Neural progenitor cell (in vitro differentiated cells): ENCODE measurements at regions not wholly inside any gene's neighbourhood (a gene's known extent, or its start where the extent isn't known, plus 50 kb on each side); places are given as distances from the start of the nearest gene placed in this dataset.

Source experiments
- CTCF ChIP-seq: fragments of 200-600 bp; sonication (generic); IDR thresholded peaks from 2 replicates; pipeline ENCODE4 v1.5.1; 2017; ENCODE audit warnings: antibody characterized with exemption, mild to moderate bottlenecking
- EZH2 ChIP-seq: fragments of 200-600 bp; sonication (generic); IDR thresholded peaks from 2 replicates; pipeline ENCODE4 v1.6.1; 2017; ENCODE audit warnings: antibody characterized with exemption, mild to moderate bottlenecking, moderate library complexity
- EZH2phosphoT487 ChIP-seq: fragments of 200-600 bp; sonication (generic); IDR thresholded peaks from 2 replicates; pipeline ENCODE4 v1.6.1; 2017; ENCODE audit warnings: antibody characterized with exemption

- no peak for TF ChIP-seq CTCF
- no peak for TF ChIP-seq EZH2
- TF ChIP-seq EZH2phosphoT487: no peak
Observed at GRCh38 chr15:62639432-62639831, 403.1 kb upstream of the TPM1 start.
